ENCODE measurements at regions not wholly inside any gene's neighbourhood (a gene's known extent, or its start where the extent isn't known, plus 50 kb on each side); places are given as distances from the start of the nearest gene placed in this dataset.

DNA sequence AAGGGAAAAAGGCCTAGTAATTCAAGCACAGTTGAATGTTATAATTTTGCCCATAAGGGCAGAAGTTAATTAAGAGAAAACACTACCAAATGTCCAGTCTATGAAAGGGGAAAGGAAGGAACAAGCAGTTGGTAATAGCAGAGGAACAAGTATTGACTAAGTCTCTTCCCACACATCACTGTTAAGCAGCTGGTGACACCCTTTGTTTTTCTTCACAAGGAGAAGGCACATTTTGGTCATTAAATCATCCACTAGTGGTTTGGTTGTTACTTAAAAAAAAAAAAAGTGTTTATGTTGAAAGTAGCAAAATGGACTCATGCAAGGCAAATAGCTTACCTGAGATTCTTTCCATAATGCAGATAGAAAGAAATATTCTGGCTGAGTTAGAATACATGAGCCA lies 321.4 kb upstream of the NECTIN3 start:
- no peaks in the 10 kb centered on the region for H3K27me3 ChIP-seq (ENCODE audit: insufficient read depth, low read depth, low read length)
- no peaks in the 10 kb centered on the region for H3K36me3 ChIP-seq (ENCODE audit: insufficient read depth, low read length)
- no peaks in the 10 kb centered on the region for H3K9me2 ChIP-seq (ENCODE audit: insufficient read depth, low read length)
- H3K4me3 ChIP-seq (ENCODE audit: low read length), result no peak overlapping the region
- no peak overlapping the region for H3K27ac ChIP-seq (ENCODE audit: low read length)
- H3K9ac ChIP-seq (ENCODE audit: low read length), result no peak overlapping the region
- peaks cover 4% of the 10 kb centered on the region for H3F3A ChIP-seq (ENCODE audit: insufficient read depth, low read length, poor library complexity, severe bottlenecking)
- no peaks in the 10 kb centered on the region for H3K79me2 ChIP-seq (replicated peaks; ENCODE audit: insufficient read depth, low read length)
- no peak overlapping the region for H2AFZ ChIP-seq (ENCODE audit: low read depth, low read length)
- H3K9me3 ChIP-seq (ENCODE audit: low read length), result peaks cover 3% of the 10 kb centered on the region
- H3K4me2 ChIP-seq (ENCODE audit: low read length), result no peak overlapping the region
- H4K20me1 ChIP-seq (ENCODE audit: insufficient read depth), result no peaks in the 10 kb centered on the region
- TF ChIP-seq MXI1 (conservative IDR thresholded peaks at IDR 0.05; ENCODE audit: poor library complexity, severe bottlenecking), result no peak
- no peak for TF ChIP-seq POLR2AphosphoS5 (IDR thresholded peaks at IDR 0.05)
- no peak for TF ChIP-seq SMC3 (conservative IDR thresholded peaks at IDR 0.05; ENCODE audit: poor library complexity)
- TF ChIP-seq, protein P1, sequence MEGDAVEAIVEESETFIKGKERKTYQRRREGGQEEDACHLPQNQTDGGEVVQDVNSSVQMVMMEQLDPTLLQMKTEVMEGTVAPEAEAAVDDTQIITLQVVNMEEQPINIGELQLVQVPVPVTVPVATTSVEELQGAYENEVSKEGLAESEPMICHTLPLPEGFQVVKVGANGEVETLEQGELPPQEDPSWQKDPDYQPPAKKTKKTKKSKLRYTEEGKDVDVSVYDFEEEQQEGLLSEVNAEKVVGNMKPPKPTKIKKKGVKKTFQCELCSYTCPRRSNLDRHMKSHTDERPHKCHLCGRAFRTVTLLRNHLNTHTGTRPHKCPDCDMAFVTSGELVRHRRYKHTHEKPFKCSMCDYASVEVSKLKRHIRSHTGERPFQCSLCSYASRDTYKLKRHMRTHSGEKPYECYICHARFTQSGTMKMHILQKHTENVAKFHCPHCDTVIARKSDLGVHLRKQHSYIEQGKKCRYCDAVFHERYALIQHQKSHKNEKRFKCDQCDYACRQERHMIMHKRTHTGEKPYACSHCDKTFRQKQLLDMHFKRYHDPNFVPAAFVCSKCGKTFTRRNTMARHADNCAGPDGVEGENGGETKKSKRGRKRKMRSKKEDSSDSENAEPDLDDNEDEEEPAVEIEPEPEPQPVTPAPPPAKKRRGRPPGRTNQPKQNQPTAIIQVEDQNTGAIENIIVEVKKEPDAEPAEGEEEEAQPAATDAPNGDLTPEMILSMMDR (IDR thresholded peaks at IDR 0.05; ENCODE audit: poor library complexity, severe bottlenecking), result no peak
- no peak for TF ChIP-seq RAD21 (conservative IDR thresholded peaks at IDR 0.05)
- TF ChIP-seq EP300 (conservative IDR thresholded peaks at IDR 0.05; ENCODE audit: poor library complexity, severe bottlenecking), result no peak
- TF ChIP-seq, protein P2, sequence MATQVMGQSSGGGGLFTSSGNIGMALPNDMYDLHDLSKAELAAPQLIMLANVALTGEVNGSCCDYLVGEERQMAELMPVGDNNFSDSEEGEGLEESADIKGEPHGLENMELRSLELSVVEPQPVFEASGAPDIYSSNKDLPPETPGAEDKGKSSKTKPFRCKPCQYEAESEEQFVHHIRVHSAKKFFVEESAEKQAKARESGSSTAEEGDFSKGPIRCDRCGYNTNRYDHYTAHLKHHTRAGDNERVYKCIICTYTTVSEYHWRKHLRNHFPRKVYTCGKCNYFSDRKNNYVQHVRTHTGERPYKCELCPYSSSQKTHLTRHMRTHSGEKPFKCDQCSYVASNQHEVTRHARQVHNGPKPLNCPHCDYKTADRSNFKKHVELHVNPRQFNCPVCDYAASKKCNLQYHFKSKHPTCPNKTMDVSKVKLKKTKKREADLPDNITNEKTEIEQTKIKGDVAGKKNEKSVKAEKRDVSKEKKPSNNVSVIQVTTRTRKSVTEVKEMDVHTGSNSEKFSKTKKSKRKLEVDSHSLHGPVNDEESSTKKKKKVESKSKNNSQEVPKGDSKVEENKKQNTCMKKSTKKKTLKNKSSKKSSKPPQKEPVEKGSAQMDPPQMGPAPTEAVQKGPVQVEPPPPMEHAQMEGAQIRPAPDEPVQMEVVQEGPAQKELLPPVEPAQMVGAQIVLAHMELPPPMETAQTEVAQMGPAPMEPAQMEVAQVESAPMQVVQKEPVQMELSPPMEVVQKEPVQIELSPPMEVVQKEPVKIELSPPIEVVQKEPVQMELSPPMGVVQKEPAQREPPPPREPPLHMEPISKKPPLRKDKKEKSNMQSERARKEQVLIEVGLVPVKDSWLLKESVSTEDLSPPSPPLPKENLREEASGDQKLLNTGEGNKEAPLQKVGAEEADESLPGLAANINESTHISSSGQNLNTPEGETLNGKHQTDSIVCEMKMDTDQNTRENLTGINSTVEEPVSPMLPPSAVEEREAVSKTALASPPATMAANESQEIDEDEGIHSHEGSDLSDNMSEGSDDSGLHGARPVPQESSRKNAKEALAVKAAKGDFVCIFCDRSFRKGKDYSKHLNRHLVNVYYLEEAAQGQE (IDR thresholded peaks at IDR 0.05; ENCODE audit: borderline replicate concordance), result no peak
- no peak for TF ChIP-seq EZH2 (IDR thresholded peaks at IDR 0.05; ENCODE audit: borderline replicate concordance, insufficient read depth, low read length, poor library complexity, severe bottlenecking)
- TF ChIP-seq TAF1 (IDR thresholded peaks at IDR 0.05; ENCODE audit: low read depth), result no peak

DNA sequence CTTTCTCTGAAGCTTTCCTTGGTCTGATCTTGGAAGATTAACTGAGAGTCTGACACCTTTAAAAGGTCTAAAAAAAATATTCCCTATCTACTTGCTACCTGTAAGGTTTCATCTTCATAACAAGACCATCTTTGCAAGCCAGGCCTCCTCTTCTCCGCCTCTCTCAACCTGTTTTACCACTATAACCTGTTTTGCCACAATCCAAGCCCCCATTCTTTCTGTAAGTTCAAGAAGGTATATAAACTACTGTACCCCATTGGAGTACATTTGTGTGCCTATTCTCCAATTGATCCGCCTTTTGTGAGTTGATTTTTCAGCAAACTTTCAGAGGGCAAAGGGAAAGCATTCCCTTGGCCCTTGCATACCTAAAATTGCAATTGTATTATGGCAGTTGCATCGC lies 319.3 kb upstream of the NECTIN3 start:
- H4K20me1 ChIP-seq (ENCODE audit: insufficient read depth), result no peaks in the 10 kb centered on the region
- no peak overlapping the region for H3K4me3 ChIP-seq (ENCODE audit: low read length)
- no peaks in the 10 kb centered on the region for H3K36me3 ChIP-seq (ENCODE audit: insufficient read depth, low read length)
- H3F3A ChIP-seq (ENCODE audit: insufficient read depth, low read length, poor library complexity, severe bottlenecking), result peaks cover 4% of the 10 kb centered on the region
- no peaks in the 10 kb centered on the region for H3K9me3 ChIP-seq (ENCODE audit: low read length)
- TF ChIP-seq POLR2AphosphoS5 (IDR thresholded peaks at IDR 0.05), result no peak
- TF ChIP-seq TAF1 (IDR thresholded peaks at IDR 0.05; ENCODE audit: low read depth), result no peak
- TF ChIP-seq SMC3 (conservative IDR thresholded peaks at IDR 0.05; ENCODE audit: poor library complexity), result no peak
- TF ChIP-seq MXI1 (conservative IDR thresholded peaks at IDR 0.05; ENCODE audit: poor library complexity, severe bottlenecking), result no peak
- TF ChIP-seq RAD21 (conservative IDR thresholded peaks at IDR 0.05), result no peak
- TF ChIP-seq EZH2 (IDR thresholded peaks at IDR 0.05; ENCODE audit: borderline replicate concordance, insufficient read depth, low read length, poor library complexity, severe bottlenecking), result no peak
- TF ChIP-seq EP300 (conservative IDR thresholded peaks at IDR 0.05; ENCODE audit: poor library complexity, severe bottlenecking), result no peak
- TF ChIP-seq, protein P1 (IDR thresholded peaks at IDR 0.05; ENCODE audit: poor library complexity, severe bottlenecking), result no peak
- TF ChIP-seq, protein P2 (IDR thresholded peaks at IDR 0.05; ENCODE audit: borderline replicate concordance), result no peak
- no peak overlapping the region for H3K9ac ChIP-seq (ENCODE audit: low read length)
- no peak overlapping the region for H3K4me2 ChIP-seq (ENCODE audit: low read length)
- no peaks in the 10 kb centered on the region for H3K27me3 ChIP-seq (ENCODE audit: insufficient read depth, low read depth, low read length)
- no peaks in the 10 kb centered on the region for H3K79me2 ChIP-seq (replicated peaks; ENCODE audit: insufficient read depth, low read length)
- no peak overlapping the region for H2AFZ ChIP-seq (ENCODE audit: low read depth, low read length)
- no peak overlapping the region for H3K27ac ChIP-seq (ENCODE audit: low read length)
- no peaks in the 10 kb centered on the region for H3K9me2 ChIP-seq (ENCODE audit: insufficient read depth, low read length)
